H9 (cell line): ENCODE measurements at regions not wholly inside any gene's neighbourhood (a gene's known extent, or its start where the extent isn't known, plus 50 kb on each side); places are given as distances from the start of the nearest gene placed in this dataset.

ENCODE experiments used
- DNase-seq: peaks from one replicate; pipeline ENCODE4 v3.0.0-alpha.2; 2017
- H2AFZ ChIP-seq: one replicate; pipeline ENCODE4 v1.6.1; 2013; ENCODE audit warnings: mild to moderate bottlenecking, low read length, control low read depth, moderate library complexity
- H2AK5ac ChIP-seq: 2 replicates; pipeline ENCODE4 v1.6.1; 2013; ENCODE audit warnings: low read length, control low read depth, mixed read lengths; ENCODE audit not compliant: insufficient read length
- H2BK120ac ChIP-seq: one replicate; pipeline ENCODE4 v1.6.1; 2013; ENCODE audit warnings: low read depth, mild to moderate bottlenecking, low read length, control low read depth, inconsistent platforms; ENCODE audit not compliant: poor library complexity, severe bottlenecking
- H2BK12ac ChIP-seq: 2 replicates; pipeline ENCODE4 v1.6.1; 2013; ENCODE audit warnings: low read length, control low read depth, mixed read lengths, low read depth; ENCODE audit not compliant: insufficient read length
- H2BK15ac ChIP-seq: 2 replicates; pipeline ENCODE4 v1.6.1; 2013; ENCODE audit warnings: low read depth, low read length, control low read depth
- H2BK20ac ChIP-seq: one replicate; pipeline ENCODE4 v1.6.1; 2013; ENCODE audit warnings: low read depth, mild to moderate bottlenecking, low read length, control low read depth, inconsistent platforms; ENCODE audit not compliant: poor library complexity, severe bottlenecking
- H2BK5ac ChIP-seq: 2 replicates; pipeline ENCODE4 v1.6.1; 2013; ENCODE audit warnings: low read length, control low read depth, mixed read lengths; ENCODE audit not compliant: insufficient read length
- H3K14ac ChIP-seq: 2 replicates; pipeline ENCODE4 v1.6.1; 2013; ENCODE audit warnings: low read length, control low read depth; ENCODE audit not compliant: insufficient read depth
- H3K18ac ChIP-seq: 2 replicates; pipeline ENCODE4 v1.6.1; 2013; ENCODE audit warnings: low read depth, mild to moderate bottlenecking, mixed read lengths, low read length, control low read depth; ENCODE audit not compliant: insufficient read length
- H3K23ac ChIP-seq: 2 replicates; pipeline ENCODE4 v1.6.1; 2013; ENCODE audit warnings: low read length, control low read depth, mixed read lengths, low read depth; ENCODE audit not compliant: insufficient read length
- H3K23me2 ChIP-seq: 2 replicates; pipeline ENCODE4 v1.6.1; 2013; ENCODE audit warnings: low read depth, mild to moderate bottlenecking, mixed read lengths, low read length, control low read depth; ENCODE audit not compliant: insufficient read length, poor library complexity, severe bottlenecking
- H3K27ac ChIP-seq: 2 replicates; pipeline ENCODE4 v1.5.1; 2013; ENCODE audit warnings: low read length, control low read depth, mixed read lengths, low read depth; ENCODE audit not compliant: insufficient read length
- H3K27me3 ChIP-seq: 2 replicates; pipeline ENCODE4 v1.6.1; 2013; ENCODE audit warnings: low read length, control low read depth, inconsistent platforms; ENCODE audit not compliant: insufficient read depth
- H3K4ac ChIP-seq: 2 replicates; pipeline ENCODE4 v1.6.1; 2013; ENCODE audit warnings: low read depth, mild to moderate bottlenecking, control low read depth, inconsistent platforms, low read length, moderate library complexity
- H3K4me1 ChIP-seq: 2 replicates; pipeline ENCODE4 v1.6.1; 2013; ENCODE audit warnings: low read length, control low read depth, inconsistent platforms; ENCODE audit not compliant: insufficient read depth
- H3K4me2 ChIP-seq: 2 replicates; pipeline ENCODE4 v1.6.1; 2013; ENCODE audit warnings: low read length, control low read depth, mixed read lengths; ENCODE audit not compliant: insufficient read length, insufficient read depth
- H3K56ac ChIP-seq: 2 replicates; pipeline ENCODE4 v1.6.1; 2013; ENCODE audit warnings: low read depth, mild to moderate bottlenecking, mixed read lengths, low read length, control low read depth; ENCODE audit not compliant: insufficient read length
- H3K79me1 ChIP-seq: 2 replicates; pipeline ENCODE4 v1.6.1; 2013; ENCODE audit warnings: low read depth, mild to moderate bottlenecking, moderate library complexity, low read length, control low read depth, inconsistent platforms; ENCODE audit not compliant: insufficient read depth, poor library complexity, severe bottlenecking
- H3K79me2 ChIP-seq: 2 replicates; pipeline ENCODE4 v1.6.1; 2013; ENCODE audit warnings: low read length, control low read depth, inconsistent platforms; ENCODE audit not compliant: insufficient read depth
- H3K9ac ChIP-seq: 2 replicates; pipeline ENCODE4 v1.6.1; 2013; ENCODE audit warnings: low read length, control low read depth, mixed read lengths; ENCODE audit not compliant: insufficient read length; ENCODE audit errors: extremely low read depth
- H3K9me3 ChIP-seq: one replicate; pipeline ENCODE4 v1.6.1; 2013; ENCODE audit warnings: low read depth, low read length, inconsistent platforms; ENCODE audit not compliant: control insufficient read depth
- H3T11ph ChIP-seq: one replicate; pipeline ENCODE4 v1.6.1; 2013; ENCODE audit warnings: mild to moderate bottlenecking, low read length, control low read depth, inconsistent platforms
- H4K20me1 ChIP-seq: one replicate; pipeline ENCODE4 v1.6.1; 2013; ENCODE audit not compliant: control insufficient read depth, insufficient read length, insufficient read depth
- H4K5ac ChIP-seq: 2 replicates; pipeline ENCODE4 v1.6.1; 2013; ENCODE audit warnings: low read depth, mild to moderate bottlenecking, mixed read lengths, low read length, control low read depth; ENCODE audit not compliant: insufficient read length
- H4K8ac ChIP-seq: replicated peaks from 2 replicates; pipeline ENCODE4 v1.6.1; 2013; ENCODE audit warnings: low read length, control low read depth, mixed read lengths, low read depth; ENCODE audit not compliant: insufficient read length
- H4K91ac ChIP-seq: 2 replicates; pipeline ENCODE4 v1.6.1; 2013; ENCODE audit warnings: low read depth, mild to moderate bottlenecking, moderate library complexity, mixed read lengths, low read length, control low read depth; ENCODE audit not compliant: insufficient read length
- H3K27ac Mint-ChIP-seq, 3 experiments: 2 replicates in 2 of 3; 3 replicates in 1 of 3; pipeline ENCODE4 v1.8.0; 2020 to 2021; ENCODE audit warnings: mixed read lengths in 3 of 3, mild to moderate bottlenecking in 1 of 3, moderate library complexity in 1 of 3
- H3K27me3 Mint-ChIP-seq: 2 replicates; pipeline ENCODE4 v1.8.0; 2021; ENCODE audit warnings: low read depth, mild to moderate bottlenecking, moderate library complexity, mixed read lengths
- H3K36me3 Mint-ChIP-seq, 3 experiments: 2 replicates in 2 of 3; 3 replicates in 1 of 3; pipeline ENCODE4 v1.8.0; 2020 to 2021; ENCODE audit warnings: low read depth in 3 of 3, mixed read lengths in 3 of 3; ENCODE audit not compliant: insufficient read depth in 1 of 3
- H3K4me1 Mint-ChIP-seq, 2 experiments: 2 replicates each; pipeline ENCODE4 v1.8.0; 2020; ENCODE audit warnings: mixed read lengths in 2 of 2
- H3K4me3 Mint-ChIP-seq, 2 experiments: 2 replicates in 1 of 2; 3 replicates in 1 of 2; pipeline ENCODE4 v1.8.0; 2020 to 2021; ENCODE audit warnings: mild to moderate bottlenecking in 2 of 2, mixed read lengths in 2 of 2, moderate library complexity in 1 of 2
- H3K9me3 Mint-ChIP-seq, 2 experiments: 2 replicates in 1 of 2; 3 replicates in 1 of 2; pipeline ENCODE4 v1.8.0; 2020; ENCODE audit warnings: mild to moderate bottlenecking in 2 of 2, mixed read lengths in 2 of 2, moderate library complexity in 1 of 2
- CTCF ChIP-seq: fragments of 200-600 bp; sonication (generic); conservative IDR thresholded peaks from 3 replicates; pipeline ENCODE4 v1.8.0; 2021; ENCODE audit warnings: antibody characterized with exemption, mild to moderate bottlenecking
- WGBS: extraction: QIAGEN DNeasy Blood & Tissue Kit; methylation state at CpG from one replicate; pipeline ENCODE4 v1.1.7; 2013; ENCODE audit warnings: missing lambda C conversion rate, low lambda C conversion rate, mixed read lengths; ENCODE audit not compliant: insufficient read length; ENCODE audit errors: extremely low coverage; 5-methylcytosine and 5-hydroxymethylcytosine counted together

- no peak overlapping the region for H3K4me2 ChIP-seq
- no CpG with 5 or more reads among the region's 2 CpGs for WGBS
- no peak overlapping the region for H3K4me3 Mint-ChIP-seq
- no peaks in the 10 kb centered on the region for H3K79me2 ChIP-seq
- H4K5ac ChIP-seq = no peak overlapping the region
- no peak overlapping the region for H4K8ac ChIP-seq
- no peaks in the 10 kb centered on the region for H3K27me3 Mint-ChIP-seq
- H3T11ph ChIP-seq = no peak overlapping the region
- DNase-seq = no peak
- no peak overlapping the region for H3K23ac ChIP-seq
- H2AFZ ChIP-seq = no peak overlapping the region
- H3K27ac ChIP-seq = no peak overlapping the region
- no peak overlapping the region for H3K9ac ChIP-seq
- H3K4me1 Mint-ChIP-seq = peaks cover 2 to 5% of the 10 kb centered on the region in 2 experiments; a peak in 1 of 4 replicates
- H3K4ac ChIP-seq = no peak overlapping the region
- H3K36me3 Mint-ChIP-seq = peaks cover 5 to 20% (median 8%) of the 10 kb centered on the region in 3 experiments
- no peak overlapping the region for H4K91ac ChIP-seq
- H3K27ac Mint-ChIP-seq = no peak overlapping the region
- H3K9me3 Mint-ChIP-seq = peaks cover 10 to 12% of the 10 kb centered on the region in 2 experiments
- no peak overlapping the region for H2BK15ac ChIP-seq
- H2BK20ac ChIP-seq = no peak overlapping the region
- H3K14ac ChIP-seq = no peak overlapping the region
- H3K23me2 ChIP-seq = no peaks in the 10 kb centered on the region
- H3K79me1 ChIP-seq = no peaks in the 10 kb centered on the region
- no peak overlapping the region for H2BK120ac ChIP-seq
- no peaks in the 10 kb centered on the region for H3K27me3 ChIP-seq
- no peak for TF ChIP-seq CTCF
- H3K56ac ChIP-seq = no peak overlapping the region
- no peak overlapping the region for H2BK12ac ChIP-seq
- H3K18ac ChIP-seq = no peak overlapping the region
- no peaks in the 10 kb centered on the region for H3K4me1 ChIP-seq
- no peaks in the 10 kb centered on the region for H4K20me1 ChIP-seq
- H2BK5ac ChIP-seq = no peak overlapping the region
- no peak overlapping the region for H2AK5ac ChIP-seq
- no peaks in the 10 kb centered on the region for H3K9me3 ChIP-seq
Observed at GRCh38 chr14:44163946-44164345, 343.1 kb downstream of the FSCB start.
